ENCODE measurements at regions not wholly inside any gene's neighbourhood (a gene's known extent, or its start where the extent isn't known, plus 50 kb on each side); places are given as distances from the start of the nearest gene placed in this dataset.
A peak's percentile ranks its signal among the peaks of the same experiment; 100 is the strongest.

GRCh38 chr16:85169333-85170065, 57.2 kb upstream of the CIBAR2 start:
- peaks cover 44% of the 10 kb centered on the region for H3K4me1 Mint-ChIP-seq (ENCODE audit: low read depth)
- TF ChIP-seq, protein P1, sequence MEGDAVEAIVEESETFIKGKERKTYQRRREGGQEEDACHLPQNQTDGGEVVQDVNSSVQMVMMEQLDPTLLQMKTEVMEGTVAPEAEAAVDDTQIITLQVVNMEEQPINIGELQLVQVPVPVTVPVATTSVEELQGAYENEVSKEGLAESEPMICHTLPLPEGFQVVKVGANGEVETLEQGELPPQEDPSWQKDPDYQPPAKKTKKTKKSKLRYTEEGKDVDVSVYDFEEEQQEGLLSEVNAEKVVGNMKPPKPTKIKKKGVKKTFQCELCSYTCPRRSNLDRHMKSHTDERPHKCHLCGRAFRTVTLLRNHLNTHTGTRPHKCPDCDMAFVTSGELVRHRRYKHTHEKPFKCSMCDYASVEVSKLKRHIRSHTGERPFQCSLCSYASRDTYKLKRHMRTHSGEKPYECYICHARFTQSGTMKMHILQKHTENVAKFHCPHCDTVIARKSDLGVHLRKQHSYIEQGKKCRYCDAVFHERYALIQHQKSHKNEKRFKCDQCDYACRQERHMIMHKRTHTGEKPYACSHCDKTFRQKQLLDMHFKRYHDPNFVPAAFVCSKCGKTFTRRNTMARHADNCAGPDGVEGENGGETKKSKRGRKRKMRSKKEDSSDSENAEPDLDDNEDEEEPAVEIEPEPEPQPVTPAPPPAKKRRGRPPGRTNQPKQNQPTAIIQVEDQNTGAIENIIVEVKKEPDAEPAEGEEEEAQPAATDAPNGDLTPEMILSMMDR (IDR thresholded peaks at IDR 0.05): no peak
- peak overlapping the region; percentile 19 for H3K4me3 Mint-ChIP-seq (ENCODE audit: unreplicated experiment)
- no peaks in the 10 kb centered on the region for H3K27me3 Mint-ChIP-seq (ENCODE audit: low read depth)
- no peak for DNase-seq (ENCODE audit: low spot score)
- H3K27ac Mint-ChIP-seq (ENCODE audit: unreplicated experiment): no peak overlapping the region
- H3K9me3 Mint-ChIP-seq (ENCODE audit: low read depth): no peaks in the 10 kb centered on the region
- no peaks in the 10 kb centered on the region for H3K36me3 Mint-ChIP-seq (ENCODE audit: low read depth)

GRCh38 chr16:85170066-85170491, 57.8 kb upstream of the CIBAR2 start:
- Mint-ChIP-seq H3K27ac (ENCODE audit: unreplicated experiment) (no peak overlapping the region), H3K4me3 (ENCODE audit: unreplicated experiment) (no peak overlapping the region), H3K27me3 (ENCODE audit: low read depth) (no peaks in the 10 kb centered on the region), H3K36me3 (ENCODE audit: low read depth) (no peaks in the 10 kb centered on the region), H3K9me3 (ENCODE audit: low read depth) (no peaks in the 10 kb centered on the region), H3K4me1 (ENCODE audit: low read depth) (peaks cover 50% of the 10 kb centered on the region)
- DNase-seq (ENCODE audit: low spot score): no peak
- TF ChIP-seq, protein P1 (IDR thresholded peaks at IDR 0.05): no peak

- TF ChIP-seq, protein P1 (IDR thresholded peaks at IDR 0.05): no peak
- Mint-ChIP-seq H3K27me3 (ENCODE audit: low read depth) (no peaks in the 10 kb centered on the region), H3K4me1 (ENCODE audit: low read depth) (peaks cover 50% of the 10 kb centered on the region), H3K9me3 (ENCODE audit: low read depth) (no peaks in the 10 kb centered on the region), H3K36me3 (ENCODE audit: low read depth) (no peaks in the 10 kb centered on the region), H3K4me3 (ENCODE audit: unreplicated experiment) (peak overlapping the region; percentile 52), H3K27ac (ENCODE audit: unreplicated experiment) (no peak overlapping the region)
- DNase-seq (ENCODE audit: low spot score): no peak
Measured at GRCh38 chr16:85170590-85171003, 58.3 kb upstream of the CIBAR2 start.

- TF ChIP-seq, protein P1 (IDR thresholded peaks at IDR 0.05): no peak
- DNase-seq (ENCODE audit: low spot score): no peak
- H3K27me3 Mint-ChIP-seq (ENCODE audit: low read depth): no peaks in the 10 kb centered on the region
- H3K4me3 Mint-ChIP-seq (ENCODE audit: unreplicated experiment): peak overlapping the region; percentile 69
- no peaks in the 10 kb centered on the region for H3K36me3 Mint-ChIP-seq (ENCODE audit: low read depth)
- H3K9me3 Mint-ChIP-seq (ENCODE audit: low read depth): no peaks in the 10 kb centered on the region
- H3K4me1 Mint-ChIP-seq (ENCODE audit: low read depth): peaks cover 53% of the 10 kb centered on the region
- no peak overlapping the region for H3K27ac Mint-ChIP-seq (ENCODE audit: unreplicated experiment)
Measured at GRCh38 chr16:85171004-85171758, 58.9 kb upstream of the CIBAR2 start.

GRCh38 chr16:85171759-85172454, 59.6 kb upstream of the CIBAR2 start:
- TF ChIP-seq, protein P1 (IDR thresholded peaks at IDR 0.05): no peak

More at GRCh38 chr16:85171759-85172454, 59.6 kb upstream of the CIBAR2 start:
- no peaks in the 10 kb centered on the region for H3K9me3 Mint-ChIP-seq (ENCODE audit: low read depth)
- H3K36me3 Mint-ChIP-seq (ENCODE audit: low read depth): no peaks in the 10 kb centered on the region
- peak overlapping the region; percentile 69 for H3K4me3 Mint-ChIP-seq (ENCODE audit: unreplicated experiment)
- no peaks in the 10 kb centered on the region for H3K27me3 Mint-ChIP-seq (ENCODE audit: low read depth)
- H3K4me1 Mint-ChIP-seq (ENCODE audit: low read depth): peaks cover 47% of the 10 kb centered on the region
- DNase-seq (ENCODE audit: low spot score): no peak
- H3K27ac Mint-ChIP-seq (ENCODE audit: unreplicated experiment): no peak overlapping the region

Data from chondrocyte (in vitro differentiated cells).